HepG2 (cell line): ENCODE measurements at regions not wholly inside any gene's neighbourhood (a gene's known extent, or its start where the extent isn't known, plus 50 kb on each side); places are given as distances from the start of the nearest gene placed in this dataset.

Source experiments
- AGO1 ChIP-seq: fragments of 200-400 bp; formaldehyde crosslinking; IDR thresholded peaks from 2 replicates; pipeline ENCODE4 v1.6.1; 2017; ENCODE audit warnings: mild to moderate bottlenecking, low read depth, low read length, moderate library complexity; ENCODE audit not compliant: poor library complexity, severe bottlenecking
- ARID2 ChIP-seq: sonication (generic); formaldehyde crosslinking; IDR thresholded peaks from 2 replicates; pipeline ENCODE4 v1.8.1; 2022; ENCODE audit warnings: mild to moderate bottlenecking, missing genetic modification reagents, borderline replicate concordance
- DZIP1 ChIP-seq: sonication (generic); formaldehyde crosslinking; IDR thresholded peaks from 2 replicates; pipeline ENCODE4 v1.5.0; 2020; ENCODE audit warnings: mild to moderate bottlenecking, missing genetic modification reagents
- EP300 ChIP-seq, 3 experiments: sonication (generic) in 1 of 3; formaldehyde crosslinking in 1 of 3; IDR thresholded peaks; 2 replicates each; pipeline versions ENCODE4 v1.5.1 to v1.6.1; 2011 to 2020; ENCODE audit warnings: low read depth in 2 of 3, low read length in 2 of 3, borderline replicate concordance in 1 of 3, improper control_type of control experiment in 1 of 3, mild to moderate bottlenecking in 1 of 3, missing genetic modification reagents in 1 of 3, moderate library complexity in 1 of 3
- FIP1L1 ChIP-seq: fragments of 200-400 bp; formaldehyde crosslinking; IDR thresholded peaks from 2 replicates; pipeline ENCODE4 v1.6.1; 2018; ENCODE audit warnings: low read depth, mild to moderate bottlenecking, low read length, moderate library complexity, borderline replicate concordance; ENCODE audit not compliant: insufficient read depth
- FOXM1 ChIP-seq: sonication (generic); formaldehyde crosslinking; IDR thresholded peaks from 2 replicates; pipeline ENCODE4 v1.5.0; 2020; ENCODE audit warnings: missing genetic modification reagents
- FUBP1 ChIP-seq: sonication (generic); formaldehyde crosslinking; IDR thresholded peaks from 2 replicates; pipeline ENCODE4 v1.5.1; 2020; ENCODE audit warnings: missing genetic modification reagents, mild to moderate bottlenecking, borderline replicate concordance
- MAF1 ChIP-seq: sonication (generic); formaldehyde crosslinking; IDR thresholded peaks from 2 replicates; pipeline ENCODE4 v1.5.0; 2020; ENCODE audit warnings: missing genetic modification reagents, borderline replicate concordance
- MZF1 ChIP-seq: sonication (generic); formaldehyde crosslinking; IDR thresholded peaks from 2 replicates; pipeline ENCODE4 v1.8.1; 2023; ENCODE audit warnings: mild to moderate bottlenecking, missing genetic modification reagents, borderline replicate concordance
- PBX3 ChIP-seq: sonication (generic); formaldehyde crosslinking; IDR thresholded peaks from 2 replicates; pipeline ENCODE4 v1.8.1; 2023; ENCODE audit warnings: missing genetic modification reagents, inconsistent platforms, borderline replicate concordance
- TRAFD1 ChIP-seq: sonication (generic); formaldehyde crosslinking; IDR thresholded peaks from 2 replicates; pipeline ENCODE4 v1.5.1; 2020; ENCODE audit warnings: missing genetic modification reagents, mild to moderate bottlenecking, borderline replicate concordance
- ZBTB43 ChIP-seq: sonication (generic); formaldehyde crosslinking; conservative IDR thresholded peaks from 2 replicates; pipeline ENCODE4 v1.4.0; 2020; ENCODE audit warnings: missing genetic modification reagents
- ZNF317 ChIP-seq: sonication (generic); formaldehyde crosslinking; IDR thresholded peaks from 2 replicates; pipeline ENCODE4 v1.5.0; 2020; ENCODE audit warnings: mild to moderate bottlenecking, missing genetic modification reagents
- ZNF343 ChIP-seq: sonication (generic); formaldehyde crosslinking; IDR thresholded peaks from 2 replicates; pipeline ENCODE4 v1.4.0; 2020; ENCODE audit warnings: mild to moderate bottlenecking, missing genetic modification reagents
- ZNF354B ChIP-seq: sonication (generic); formaldehyde crosslinking; IDR thresholded peaks from 2 replicates; pipeline ENCODE4 v1.8.0; 2022; ENCODE audit warnings: mild to moderate bottlenecking, missing genetic modification reagents
- ZNF597 ChIP-seq: sonication (generic); formaldehyde crosslinking; IDR thresholded peaks from 2 replicates; pipeline ENCODE4 v1.5.0; 2020; ENCODE audit warnings: missing genetic modification reagents
- ZNF773 ChIP-seq: sonication (generic); formaldehyde crosslinking; IDR thresholded peaks from 2 replicates; pipeline ENCODE4 v1.4.0; 2020; ENCODE audit warnings: missing genetic modification reagents, borderline replicate concordance

- no peak for TF ChIP-seq TRAFD1
- TF ChIP-seq AGO1 = no peak
- TF ChIP-seq ZNF317 (CRISPR knock-in tag) = peak; percentile 71
- TF ChIP-seq ZNF597 = no peak
- TF ChIP-seq EP300 (IDR thresholded peaks at IDR 0.05; ENCODE audit: low read depth in 2 of 2, low read length in 2 of 2) = peak; percentile 98 to 99
- peak; percentile 99 for TF ChIP-seq EP300 (CRISPR knock-in tag; IDR thresholded peaks at IDR 0.05; ENCODE audit: borderline replicate concordance)
- TF ChIP-seq ZBTB43 (CRISPR knock-in tag) = peak; percentile 90
- TF ChIP-seq FUBP1 (CRISPR knock-in tag) = no peak; the same call in 1 of the 2 replicates
- no peak for TF ChIP-seq FIP1L1
- no peak for TF ChIP-seq MZF1 (CRISPR knock-in tag)
- 0 out of 2 replicates have a peak, but pooled peaks have one; percentile 48 for TF ChIP-seq ZNF773
- peak; percentile 96 for TF ChIP-seq ZNF343
- TF ChIP-seq FOXM1 = no peak
- TF ChIP-seq DZIP1 (CRISPR knock-in tag) = 0 out of 2 replicates have a peak, but pooled peaks have one; percentile 73
- 0 out of 2 replicates have a peak, but pooled peaks have one; percentile 70 for TF ChIP-seq ZNF354B
- TF ChIP-seq MAF1 (CRISPR knock-in tag) = no peak
- peak; percentile 92; the same call in 1 of the 2 replicates for TF ChIP-seq ARID2 (CRISPR knock-in tag)
- TF ChIP-seq PBX3 (CRISPR knock-in tag) = peak; percentile 51; the same call in 1 of the 2 replicates
Measured at GRCh38 chr19:56900573-56901097, 60.1 kb upstream of the PEG3 start (continued).
